NCI-H82 (cell line): ENCODE measurements at regions not wholly inside any gene's neighbourhood (a gene's known extent, or its start where the extent isn't known, plus 50 kb on each side); places are given as distances from the start of the nearest gene placed in this dataset.

Experiments used
- DNase-seq: peaks from one replicate; lab custom pipeline; 2025; lab: John Stamatoyannopoulos, UW

GRCh38 chr1:183711741-183712361 lies 58.7 kb upstream of the APOBEC4 start:
- DNase-seq = peak; percentile 46

GRCh38 chr1:183711165-183711682 lies 58.1 kb upstream of the APOBEC4 start:
- DNase-seq = no peak

- DNase-seq = no peak
These were observed 57.6 kb upstream of the APOBEC4 start for GRCh38 chr1:183710734-183711133.

GRCh38 chr1:183710333-183710732 lies 57.2 kb upstream of the APOBEC4 start:
- DNase-seq = no peak

- no peak for DNase-seq
These were observed 51.0 kb upstream of the APOBEC4 start for GRCh38 chr1:183704131-183704530.
